ENCODE measurements at regions not wholly inside any gene's neighbourhood (a gene's known extent, or its start where the extent isn't known, plus 50 kb on each side); places are given as distances from the start of the nearest gene placed in this dataset.

DNA sequence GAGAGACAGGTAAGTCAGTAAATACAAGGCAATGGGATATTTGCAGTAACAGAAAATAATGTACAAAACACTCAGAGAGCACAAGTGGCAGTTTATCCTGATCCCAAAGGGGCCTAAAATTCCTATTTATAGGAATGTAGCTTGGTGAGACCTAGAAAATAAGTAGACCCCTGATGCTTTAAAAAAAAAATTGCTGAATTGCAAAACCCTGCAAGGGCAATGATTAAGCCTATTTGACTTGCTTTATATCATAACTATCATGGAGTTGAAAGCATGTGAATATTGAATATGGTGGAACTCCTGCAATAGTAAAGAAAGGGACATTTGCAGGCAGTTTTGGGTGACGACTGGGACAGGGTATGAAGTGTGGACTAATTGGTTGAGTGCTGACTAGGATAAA lies 101.9 kb upstream of the C1orf21 start:
- DNase-seq = no peak

GRCh38 chr1:184285401-184286087 lies 101.3 kb upstream of the C1orf21 start:
- DNase-seq = no peak

DNA sequence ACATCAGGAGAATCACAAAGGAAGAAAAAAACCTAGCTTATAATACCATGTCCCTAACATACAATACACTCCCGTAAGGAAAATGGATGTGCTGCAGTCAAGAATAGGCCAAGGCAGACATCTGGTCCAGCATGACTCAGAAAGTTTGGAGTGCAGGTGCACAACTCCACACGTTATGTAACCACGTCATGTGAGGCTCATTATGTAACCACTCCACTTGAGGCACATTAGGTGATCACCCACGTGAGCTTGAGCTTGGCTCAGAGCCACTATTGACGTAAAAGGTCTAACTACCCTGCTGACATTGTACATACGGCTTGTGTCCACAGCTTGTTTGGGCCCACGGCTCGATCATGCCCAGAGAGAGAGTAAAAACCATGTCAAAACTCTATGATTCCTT lies 99.8 kb upstream of the C1orf21 start:
- no peak for DNase-seq

DNA sequence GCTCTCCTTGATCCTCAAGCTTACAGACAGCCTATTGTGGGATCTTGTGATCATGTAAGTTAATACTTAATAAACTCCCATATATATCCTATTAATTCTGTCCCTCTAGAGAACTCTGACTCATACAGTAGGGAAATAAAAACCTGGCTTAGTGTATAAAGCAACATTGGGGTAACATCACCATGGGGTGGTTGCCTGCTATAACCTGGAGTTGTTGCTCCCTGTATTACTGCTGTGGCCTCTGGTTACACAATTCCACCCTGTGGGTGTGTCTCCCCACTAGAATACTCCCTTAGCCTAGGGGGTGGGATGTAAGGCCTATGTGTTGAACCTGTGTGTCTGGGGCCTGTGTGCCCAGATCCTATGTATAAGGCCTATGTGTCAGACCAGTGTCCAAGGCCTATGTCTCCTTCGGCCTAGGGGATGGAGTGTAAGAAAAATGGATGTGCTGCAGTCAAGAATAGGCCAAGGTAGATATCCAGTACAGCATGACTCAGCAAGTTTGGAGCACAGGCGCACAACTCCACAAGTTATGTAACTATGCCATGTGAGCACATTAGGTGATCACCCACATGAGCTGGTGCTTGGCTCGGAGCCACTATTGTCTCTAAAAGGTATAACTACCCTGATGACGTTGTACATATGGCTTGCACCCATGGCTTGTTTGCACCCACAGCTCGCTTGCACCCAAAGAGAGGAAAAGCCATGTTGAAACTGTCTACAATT lies 96.8 kb upstream of the C1orf21 start:
- no peak for DNase-seq

DNA sequence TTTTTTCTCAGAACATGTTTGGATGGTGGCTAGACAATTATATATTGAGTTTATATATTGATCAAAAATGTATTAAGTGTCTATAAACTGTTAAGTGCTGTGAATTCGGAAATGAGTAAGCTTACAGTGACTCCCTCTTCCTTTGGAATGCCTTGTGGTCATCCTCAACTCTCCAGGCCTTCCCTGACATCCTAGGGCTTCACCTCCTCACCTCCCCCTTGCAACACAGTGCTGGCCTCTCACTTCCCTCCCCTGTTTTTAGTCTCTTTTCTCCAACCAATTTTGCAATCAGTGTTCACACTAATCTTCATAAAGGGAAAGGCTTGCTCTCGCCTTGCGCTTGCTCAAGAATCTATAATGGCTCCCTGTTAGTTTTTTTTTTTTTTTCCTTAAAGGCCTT lies 95.1 kb upstream of the C1orf21 start:
- DNase-seq = no peak

DNA sequence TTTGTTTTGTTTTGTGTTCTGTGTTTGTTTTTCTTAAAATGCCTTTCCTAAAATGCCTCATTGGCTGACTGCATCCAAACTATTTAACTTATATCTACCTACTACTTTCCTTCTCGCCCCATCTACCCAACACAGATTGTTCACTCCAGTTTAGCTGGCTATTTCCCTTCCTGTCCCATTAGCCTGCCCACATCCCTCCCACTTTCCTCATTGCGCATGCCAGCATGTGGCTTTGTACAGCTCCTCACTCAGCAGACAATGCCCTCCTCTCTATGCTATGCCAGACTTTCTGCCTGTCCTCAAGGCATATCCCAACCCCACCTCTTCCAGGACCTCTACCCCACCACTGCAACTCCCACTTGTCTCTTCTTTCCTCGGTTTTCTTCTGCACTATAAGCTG lies 94.7 kb upstream of the C1orf21 start:
- DNase-seq = no peak

DNA sequence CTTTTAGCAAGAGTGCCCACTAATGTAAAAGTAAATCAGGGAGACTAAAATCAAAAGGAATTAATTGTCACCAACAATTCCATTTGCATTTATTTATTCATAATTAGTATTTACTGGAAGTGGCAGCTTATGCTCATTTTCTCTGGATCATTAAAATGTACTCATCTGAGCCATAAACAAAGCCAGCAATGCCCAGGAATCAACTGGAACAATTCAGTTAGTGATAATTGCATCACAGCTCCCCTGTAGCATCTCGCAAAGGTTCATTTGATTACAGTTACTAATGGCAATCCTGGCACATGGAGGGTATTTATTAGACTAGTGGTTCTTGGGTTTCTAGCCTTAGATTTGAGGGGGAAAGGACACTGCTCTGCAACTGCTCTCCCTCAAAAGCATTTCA lies 92.7 kb upstream of the C1orf21 start:
- DNase-seq = no peak

GRCh38 chr1:184296466-184297243 lies 90.2 kb upstream of the C1orf21 start:
- peak; percentile 79 for DNase-seq

DNA sequence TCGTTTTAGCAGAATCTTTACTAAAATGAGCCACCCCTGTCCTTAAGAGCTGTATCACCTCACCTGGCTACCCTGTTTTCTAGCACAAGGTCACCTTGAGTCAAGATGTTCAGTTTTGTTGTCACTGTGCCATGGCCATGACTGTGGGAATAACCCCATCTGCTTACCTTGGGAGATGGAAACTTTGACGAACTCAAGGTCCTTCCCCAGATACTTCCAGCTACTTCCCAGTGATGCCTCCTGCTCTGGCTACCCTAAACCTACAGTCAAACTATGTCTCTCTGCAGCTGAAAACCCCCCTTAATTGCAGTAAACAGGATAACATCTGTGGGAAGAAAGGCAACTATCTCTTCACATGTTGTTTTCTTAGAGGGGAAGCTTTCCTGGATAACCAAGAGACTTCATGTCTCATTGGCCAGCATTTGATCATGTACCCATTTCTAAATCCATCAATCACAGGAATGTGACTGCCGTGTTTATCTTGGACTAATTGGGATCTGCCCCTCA lies 89.5 kb upstream of the C1orf21 start:
- no peak for DNase-seq

DNA sequence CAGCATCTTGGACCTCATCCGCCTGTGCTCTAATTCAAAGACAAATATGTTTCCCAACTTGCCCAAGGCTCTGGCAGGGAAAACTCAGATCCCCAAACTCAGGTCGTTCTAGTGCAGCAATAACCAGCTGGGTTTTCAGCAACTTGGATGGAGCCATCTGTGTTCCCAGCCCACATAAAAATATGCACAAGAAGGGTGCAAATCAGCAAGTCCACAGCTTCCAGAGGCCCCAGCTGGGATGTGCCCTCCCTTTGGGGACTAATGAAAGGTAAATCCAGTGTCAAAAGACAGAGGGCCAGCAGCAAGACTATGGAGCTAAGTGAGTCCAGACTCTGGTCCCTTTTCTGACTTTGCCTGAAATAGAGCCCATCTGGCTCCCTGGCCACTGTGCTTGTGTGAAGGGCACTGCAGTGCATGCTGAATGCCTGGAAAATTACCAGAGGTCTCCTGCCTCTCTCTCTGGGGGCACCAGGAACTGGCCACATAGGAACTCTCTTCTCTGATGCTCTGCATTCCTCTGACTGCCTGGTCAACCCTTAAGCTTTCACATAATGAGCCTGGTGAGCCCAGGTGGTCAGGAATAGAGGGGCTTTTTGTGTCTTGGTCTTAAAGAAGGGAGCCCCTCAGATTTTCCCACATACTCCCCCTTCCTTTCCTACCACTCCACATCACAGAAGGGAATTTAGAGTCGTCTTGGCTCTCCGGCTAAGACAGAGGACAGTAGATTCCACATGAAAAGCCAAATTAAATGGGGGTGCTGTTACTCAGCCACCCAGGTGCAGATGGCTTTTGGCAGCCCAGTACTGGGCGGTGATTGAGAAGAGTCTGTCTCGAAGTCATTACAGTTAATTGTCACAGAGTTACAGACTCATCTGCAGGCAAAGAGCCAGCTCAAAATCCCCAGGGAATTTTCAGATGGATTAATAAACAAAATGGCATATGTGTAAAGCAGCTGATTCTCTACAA lies 88.1 kb upstream of the C1orf21 start:
- DNase-seq = peak; percentile 54

DNA sequence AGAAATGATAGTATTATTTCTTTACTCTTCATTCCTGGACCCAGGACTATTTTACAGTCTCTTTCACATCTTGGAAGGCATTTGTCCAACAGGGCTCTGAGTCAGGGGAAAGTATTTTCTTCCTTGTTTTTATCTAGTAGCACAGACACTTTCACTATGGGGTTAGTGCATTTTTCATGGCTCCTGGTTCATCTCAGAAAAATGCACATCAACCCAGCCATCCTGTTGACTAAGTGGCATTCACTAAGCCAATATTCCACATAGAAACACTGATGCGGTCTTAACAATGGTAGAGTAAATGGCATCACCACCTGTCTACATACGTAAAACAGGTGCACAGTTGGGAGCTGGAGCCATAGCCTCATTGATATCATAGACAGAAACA lies 87.4 kb upstream of the C1orf21 start:
- DNase-seq = no peak

GRCh38 chr1:184299796-184300195 lies 87.0 kb upstream of the C1orf21 start:
- no peak for DNase-seq

DNA sequence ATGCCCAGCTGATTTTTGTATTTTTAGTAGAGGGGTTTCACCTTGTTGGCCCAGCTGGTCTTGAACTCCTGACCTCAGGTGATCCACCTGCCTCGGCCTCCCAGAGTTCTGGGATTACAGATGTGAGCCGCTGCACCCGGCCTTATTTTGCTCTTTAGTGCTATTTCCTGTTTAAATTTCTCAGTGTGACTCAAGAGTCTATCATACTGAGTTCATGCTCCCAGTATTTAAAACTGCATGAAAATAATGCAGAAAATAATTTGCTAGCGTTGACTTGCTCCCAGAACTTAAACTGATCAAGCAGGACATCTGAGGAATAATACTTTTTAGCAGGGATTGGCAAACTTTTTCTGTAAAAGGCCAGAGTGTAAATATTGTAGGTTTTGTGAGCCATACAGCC lies 86.4 kb upstream of the C1orf21 start:
- no peak for DNase-seq

DNA sequence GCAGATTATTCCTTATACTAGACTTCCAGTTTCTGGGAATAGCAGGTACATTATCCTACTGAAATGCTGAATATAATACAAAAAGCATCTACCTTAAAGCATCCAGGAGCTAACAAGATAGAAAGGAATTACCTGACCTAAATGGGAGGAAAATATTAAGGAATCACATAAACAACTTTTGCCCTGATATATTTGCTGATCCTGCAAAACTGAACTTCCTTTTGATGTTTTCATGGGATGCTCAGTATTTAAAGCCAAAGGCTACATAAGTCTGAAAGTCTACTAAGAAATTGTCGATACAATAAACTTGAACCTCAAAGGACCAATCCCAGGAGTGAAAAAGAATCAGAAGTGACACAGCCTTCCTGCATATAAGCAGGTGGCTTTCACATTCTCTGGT lies 85.6 kb upstream of the C1orf21 start:
- no peak for DNase-seq

GRCh38 chr1:184302346-184302745 lies 84.5 kb upstream of the C1orf21 start:
- no peak for DNase-seq

DNA sequence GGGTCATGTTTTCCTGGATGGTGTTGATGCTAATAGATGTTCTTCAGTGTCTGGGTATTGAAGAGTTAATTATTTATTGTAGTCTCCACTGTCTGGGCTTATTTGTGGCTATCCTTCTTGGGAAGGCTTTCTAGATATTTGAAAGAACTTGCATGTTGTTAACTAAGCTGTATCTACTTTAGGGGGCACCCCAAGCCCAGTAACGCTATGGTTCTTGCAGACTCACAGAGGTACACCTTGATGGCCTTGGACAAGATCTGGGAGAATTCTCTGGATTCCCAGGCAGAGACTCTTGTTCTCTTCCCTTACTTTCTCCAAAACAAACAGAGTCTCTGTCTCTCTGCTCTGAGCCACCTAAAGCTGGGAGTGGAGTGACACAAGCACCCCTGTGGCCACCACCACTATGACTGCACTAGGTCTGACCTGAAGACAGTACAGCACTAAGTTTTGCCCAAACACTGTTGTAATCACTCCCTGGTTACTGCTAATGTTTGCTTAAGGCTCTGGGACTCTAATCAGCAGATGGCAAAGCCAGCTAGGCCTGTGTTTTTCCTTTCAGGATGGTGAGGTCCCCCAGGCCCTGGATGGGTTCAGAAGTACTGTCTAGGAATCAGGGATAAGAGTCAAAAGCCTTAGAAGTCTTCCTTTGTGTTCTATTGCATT lies 76.5 kb upstream of the C1orf21 start:
- DNase-seq = no peak

DNA sequence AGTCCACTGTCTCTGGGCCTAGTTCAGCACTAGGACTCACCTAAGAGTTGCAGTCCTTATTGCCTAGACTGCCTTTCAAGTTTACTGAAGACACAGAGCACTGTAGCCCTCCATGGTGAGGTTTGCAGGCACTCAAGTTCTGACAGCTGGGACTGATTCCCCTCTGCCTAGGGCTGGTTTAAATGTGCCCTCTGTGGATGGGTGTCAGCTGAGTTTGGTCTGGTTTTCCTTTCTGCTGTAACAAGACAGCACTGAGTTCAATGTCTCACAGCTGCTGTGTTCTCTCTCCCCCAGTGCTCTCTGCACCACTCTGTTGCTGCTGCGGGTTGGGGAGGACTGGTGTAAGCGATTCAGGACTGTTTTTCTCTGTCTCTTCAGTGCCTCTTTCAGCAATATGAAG lies 75.2 kb upstream of the C1orf21 start:
- DNase-seq = no peak

- no peak for DNase-seq
These were observed 71.6 kb upstream of the C1orf21 start for GRCh38 chr1:184315254-184315653.

DNA sequence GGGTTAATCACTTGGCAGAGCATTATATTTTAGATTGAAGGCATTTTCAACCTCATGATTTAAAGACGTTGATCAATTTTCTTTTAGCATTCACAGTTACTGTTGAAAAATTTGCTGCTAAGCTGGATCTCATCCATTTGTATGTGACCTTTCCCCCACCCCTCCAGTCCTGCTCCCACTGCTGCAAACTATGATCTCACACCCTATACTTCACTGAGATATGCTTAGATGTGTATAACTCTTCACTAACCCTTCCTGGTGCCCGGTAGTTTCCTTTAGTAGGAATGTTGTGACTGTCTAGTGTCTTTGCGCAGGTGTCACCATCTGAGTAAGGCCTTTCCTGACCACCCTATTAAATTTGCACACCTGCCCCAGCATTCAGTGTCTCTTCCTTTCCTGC lies 67.0 kb upstream of the C1orf21 start:
- DNase-seq = no peak

- DNase-seq = no peak
These were observed 64.6 kb upstream of the C1orf21 start for GRCh38 chr1:184322253-184322652.

DNA sequence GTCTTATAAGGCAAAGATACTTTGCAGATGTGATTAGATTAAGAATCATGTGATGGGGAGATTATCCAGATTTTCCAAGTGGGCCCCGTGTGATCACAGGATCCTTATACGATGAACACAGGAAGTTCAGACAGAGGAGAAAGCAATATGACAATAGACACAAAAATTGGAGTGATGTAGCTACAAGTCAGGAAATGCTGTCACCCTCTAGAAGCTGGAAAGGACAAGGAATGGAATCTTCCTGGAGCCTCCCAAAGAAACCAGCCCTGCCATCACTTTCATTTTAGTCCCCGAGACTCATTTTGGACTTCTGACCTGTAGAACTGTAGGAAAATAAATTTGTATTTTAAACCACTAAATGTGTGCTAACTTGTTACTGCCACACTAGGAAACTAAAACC lies 61.9 kb upstream of the C1orf21 start:
- no peak for DNase-seq

- DNase-seq = no peak
These were observed 60.6 kb upstream of the C1orf21 start for GRCh38 chr1:184326278-184326677.

Measured in right forelimb (tissue), 1 donor.